ENCODE measurements at regions not wholly inside any gene's neighbourhood (a gene's known extent, or its start where the extent isn't known, plus 50 kb on each side); places are given as distances from the start of the nearest gene placed in this dataset.

GRCh38 chr12:69062621-69063237 is 129.8 kb upstream of the CPM start:
- no peak for DNase-seq (ENCODE audit: low read depth)

GRCh38 chr12:69064734-69065443 is 131.9 kb upstream of the CPM start:
- no peak for DNase-seq (ENCODE audit: low read depth)

- no peak for DNase-seq (ENCODE audit: low read depth)
Observed at GRCh38 chr12:69065775-69066174, 132.8 kb upstream of the CPM start.

GRCh38 chr12:69066492-69067373 is 133.8 kb upstream of the CPM start:
- DNase-seq (ENCODE audit: low read depth): no peak

GRCh38 chr12:69067713-69068112 is 134.7 kb upstream of the CPM start:
- no peak for DNase-seq (ENCODE audit: low read depth)

- DNase-seq (ENCODE audit: low read depth): no peak
Observed at GRCh38 chr12:69068448-69068847, 135.5 kb upstream of the CPM start.

- DNase-seq (ENCODE audit: low read depth): no peak
Observed at GRCh38 chr12:69069479-69069878, 136.5 kb upstream of the CPM start.

- peak; percentile 33 for DNase-seq (ENCODE audit: low read depth)
Observed at GRCh38 chr12:69070319-69071090, 137.5 kb upstream of the CPM start.

- DNase-seq (ENCODE audit: low read depth): no peak
Observed at GRCh38 chr12:69071091-69071370, 138.1 kb upstream of the CPM start.

GRCh38 chr12:69073035-69073434 is 140.1 kb upstream of the CPM start:
- DNase-seq (ENCODE audit: low read depth): no peak

- DNase-seq (ENCODE audit: low read depth): no peak
Observed at GRCh38 chr12:69074556-69075349, 141.8 kb upstream of the CPM start.

- no peak for DNase-seq (ENCODE audit: low read depth)
Observed at GRCh38 chr12:69083689-69084088, 150.7 kb upstream of the CPM start.

GRCh38 chr12:69084816-69085378 is 151.9 kb upstream of the CPM start:
- no peak for DNase-seq (ENCODE audit: low read depth)

- no peak for DNase-seq (ENCODE audit: low read depth)
Observed at GRCh38 chr12:69085852-69086251, 152.9 kb upstream of the CPM start.

GRCh38 chr12:69087986-69088385 is 151.4 kb upstream of the CPSF6 start:
- DNase-seq (ENCODE audit: low read depth): no peak

- no peak for DNase-seq (ENCODE audit: low read depth)
Observed at GRCh38 chr12:69090722-69091121, 148.6 kb upstream of the CPSF6 start.

- no peak for DNase-seq (ENCODE audit: low read depth)
Observed at GRCh38 chr12:69091442-69092017, 147.8 kb upstream of the CPSF6 start.

- no peak for DNase-seq (ENCODE audit: low read depth)
Observed at GRCh38 chr12:69092137-69092536, 147.2 kb upstream of the CPSF6 start.

GRCh38 chr12:69094606-69095216 is 144.7 kb upstream of the CPSF6 start:
- no peak for DNase-seq (ENCODE audit: low read depth)

GRCh38 chr12:69095765-69096477 is 143.4 kb upstream of the CPSF6 start:
- no peak for DNase-seq (ENCODE audit: low read depth)

All from activated T-cell treated with anti-CD3 and anti-CD28 coated beads for 1 hour (primary cell).